Neural cell (in vitro differentiated cells): ENCODE measurements at regions not wholly inside any gene's neighbourhood (a gene's known extent, or its start where the extent isn't known, plus 50 kb on each side); places are given as distances from the start of the nearest gene placed in this dataset.

Experiments
- POLR2AphosphoS5 ChIP-seq: IDR thresholded peaks from 2 replicates; pipeline ENCODE4 v1.6.1; 2012
- TF ChIP-seq, protein P1 (sequence below): fragments of 450-650 bp; IDR thresholded peaks from 2 replicates; pipeline ENCODE4 v1.5.1; 2014; ENCODE audit warnings: antibody characterized with exemption, mild to moderate bottlenecking, moderate library complexity; ENCODE audit not compliant: poor library complexity, severe bottlenecking

DNA sequence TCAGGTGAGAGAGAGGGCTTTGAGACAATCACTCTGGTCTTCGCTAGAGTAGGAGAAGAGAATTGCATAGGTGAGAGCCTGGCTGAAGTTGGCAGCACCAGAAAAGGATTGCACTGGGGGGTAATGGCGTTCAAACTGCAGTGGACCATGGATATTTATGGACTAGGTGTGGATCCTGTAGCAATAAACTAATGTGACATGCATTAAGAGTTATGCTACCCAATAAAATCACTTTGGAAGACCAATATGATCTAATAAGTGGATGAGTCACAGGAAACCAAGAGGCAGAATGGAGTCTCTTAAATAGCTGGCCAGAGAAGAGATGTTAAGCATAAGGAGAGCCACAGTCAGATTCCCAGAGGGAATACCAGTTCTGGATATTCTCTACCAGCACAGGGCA lies 259.8 kb downstream of the FBXO8 start:
- TF ChIP-seq, protein P1, sequence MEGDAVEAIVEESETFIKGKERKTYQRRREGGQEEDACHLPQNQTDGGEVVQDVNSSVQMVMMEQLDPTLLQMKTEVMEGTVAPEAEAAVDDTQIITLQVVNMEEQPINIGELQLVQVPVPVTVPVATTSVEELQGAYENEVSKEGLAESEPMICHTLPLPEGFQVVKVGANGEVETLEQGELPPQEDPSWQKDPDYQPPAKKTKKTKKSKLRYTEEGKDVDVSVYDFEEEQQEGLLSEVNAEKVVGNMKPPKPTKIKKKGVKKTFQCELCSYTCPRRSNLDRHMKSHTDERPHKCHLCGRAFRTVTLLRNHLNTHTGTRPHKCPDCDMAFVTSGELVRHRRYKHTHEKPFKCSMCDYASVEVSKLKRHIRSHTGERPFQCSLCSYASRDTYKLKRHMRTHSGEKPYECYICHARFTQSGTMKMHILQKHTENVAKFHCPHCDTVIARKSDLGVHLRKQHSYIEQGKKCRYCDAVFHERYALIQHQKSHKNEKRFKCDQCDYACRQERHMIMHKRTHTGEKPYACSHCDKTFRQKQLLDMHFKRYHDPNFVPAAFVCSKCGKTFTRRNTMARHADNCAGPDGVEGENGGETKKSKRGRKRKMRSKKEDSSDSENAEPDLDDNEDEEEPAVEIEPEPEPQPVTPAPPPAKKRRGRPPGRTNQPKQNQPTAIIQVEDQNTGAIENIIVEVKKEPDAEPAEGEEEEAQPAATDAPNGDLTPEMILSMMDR: no peak
- TF ChIP-seq POLR2AphosphoS5: no peak
